ENCODE measurements at regions not wholly inside any gene's neighbourhood (a gene's known extent, or its start where the extent isn't known, plus 50 kb on each side); places are given as distances from the start of the nearest gene placed in this dataset.
"Not testable (repeated sequence)": the region's sequence is repeated elsewhere in the genome, so short reads cannot be mapped to it uniquely, and the experiment has no call there.

DNA sequence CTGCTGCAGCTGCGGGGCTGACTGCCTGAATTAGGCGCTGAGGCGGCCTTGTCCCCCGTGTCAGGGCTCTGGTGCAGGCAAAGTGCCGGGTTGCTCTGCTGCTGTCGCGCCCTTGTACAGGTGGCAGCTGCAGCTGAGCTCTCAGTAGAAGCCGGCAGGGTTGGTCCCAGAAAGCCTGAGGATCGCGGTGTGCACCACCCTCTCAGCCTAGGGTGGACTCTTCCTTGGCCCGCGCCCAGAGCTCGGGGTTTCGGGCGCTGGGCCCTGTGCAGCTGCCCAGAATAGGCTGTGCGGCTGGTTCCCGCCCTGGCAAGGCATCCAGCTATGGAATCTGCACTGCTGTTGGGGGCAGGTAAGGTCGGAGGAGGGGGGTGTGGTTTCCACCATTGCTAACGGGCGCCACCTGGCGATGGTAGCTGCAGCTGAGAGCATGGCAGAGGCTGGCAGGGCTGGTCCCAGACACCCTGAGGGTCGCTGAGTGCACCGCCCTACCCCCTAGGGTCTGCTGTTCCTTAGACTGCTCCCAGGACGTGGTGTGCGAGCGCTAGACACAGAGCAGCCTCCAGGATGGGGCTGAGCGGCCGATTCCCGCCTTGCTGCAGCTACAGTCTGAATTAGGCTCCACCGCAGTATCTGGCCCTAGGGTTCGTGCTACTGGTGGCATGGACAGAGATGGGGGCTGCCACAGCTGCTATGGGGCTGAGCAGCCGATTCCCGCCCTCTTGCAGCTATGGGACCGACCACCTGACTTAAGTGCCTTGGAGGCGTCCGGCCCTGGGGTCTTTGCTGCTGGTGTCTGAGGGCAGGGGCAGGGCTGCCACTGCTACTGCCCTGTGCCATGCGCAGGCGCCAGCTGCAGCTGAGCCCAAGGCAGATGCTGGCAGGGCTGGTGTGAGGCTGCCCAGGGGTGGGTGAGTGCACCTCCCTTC, 145.0 kb downstream of the CCDC74A start:
- DNase-seq: peak; percentile 39 to 74

DNA sequence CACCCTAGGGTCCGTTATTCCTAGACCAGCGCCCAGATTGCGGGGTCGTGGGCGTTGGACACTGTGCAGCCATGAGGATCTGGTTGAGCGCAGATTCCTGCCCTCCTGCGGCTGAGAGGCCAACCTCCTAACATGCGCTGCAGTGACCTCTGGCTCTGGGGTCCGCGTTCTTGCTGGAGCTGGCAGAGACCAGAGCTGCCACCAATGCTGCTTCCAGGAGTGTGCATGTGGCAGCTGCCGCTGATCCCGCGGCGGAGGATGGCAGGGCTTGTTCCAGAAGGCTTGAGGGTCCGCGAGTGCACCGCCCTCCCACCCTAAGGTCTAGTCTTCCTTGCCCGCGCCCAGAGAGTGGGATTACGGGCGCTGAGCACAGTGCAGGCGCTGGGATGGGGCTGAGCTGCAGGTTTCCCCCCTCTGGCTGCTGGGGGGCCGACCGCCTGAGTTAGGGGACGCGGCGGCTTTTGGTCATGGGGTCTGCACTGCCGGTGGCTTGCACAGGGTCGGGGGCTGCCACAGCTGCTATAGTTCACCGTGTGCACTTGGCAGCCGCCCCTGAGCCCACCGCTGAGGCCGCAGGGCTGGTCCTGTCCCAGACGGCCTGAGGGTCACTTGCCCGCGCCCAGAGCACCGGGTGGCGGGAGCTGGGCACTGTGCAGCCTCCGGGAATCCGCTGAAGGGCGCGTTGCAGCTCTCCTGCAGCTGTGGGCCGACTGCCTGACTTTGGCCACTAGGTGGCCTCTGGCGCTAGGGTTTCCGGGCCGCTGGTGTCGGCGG, 145.9 kb downstream of the CCDC74A start:
- DNase-seq: peak; percentile 42 to 77

GRCh38 chr2:131674174-131674507, 146.5 kb downstream of the CCDC74A start:
- no peak for DNase-seq

GRCh38 chr2:131681611-131682121, 154.0 kb downstream of the CCDC74A start:
- not testable (repeated sequence) for DNase-seq

DNA sequence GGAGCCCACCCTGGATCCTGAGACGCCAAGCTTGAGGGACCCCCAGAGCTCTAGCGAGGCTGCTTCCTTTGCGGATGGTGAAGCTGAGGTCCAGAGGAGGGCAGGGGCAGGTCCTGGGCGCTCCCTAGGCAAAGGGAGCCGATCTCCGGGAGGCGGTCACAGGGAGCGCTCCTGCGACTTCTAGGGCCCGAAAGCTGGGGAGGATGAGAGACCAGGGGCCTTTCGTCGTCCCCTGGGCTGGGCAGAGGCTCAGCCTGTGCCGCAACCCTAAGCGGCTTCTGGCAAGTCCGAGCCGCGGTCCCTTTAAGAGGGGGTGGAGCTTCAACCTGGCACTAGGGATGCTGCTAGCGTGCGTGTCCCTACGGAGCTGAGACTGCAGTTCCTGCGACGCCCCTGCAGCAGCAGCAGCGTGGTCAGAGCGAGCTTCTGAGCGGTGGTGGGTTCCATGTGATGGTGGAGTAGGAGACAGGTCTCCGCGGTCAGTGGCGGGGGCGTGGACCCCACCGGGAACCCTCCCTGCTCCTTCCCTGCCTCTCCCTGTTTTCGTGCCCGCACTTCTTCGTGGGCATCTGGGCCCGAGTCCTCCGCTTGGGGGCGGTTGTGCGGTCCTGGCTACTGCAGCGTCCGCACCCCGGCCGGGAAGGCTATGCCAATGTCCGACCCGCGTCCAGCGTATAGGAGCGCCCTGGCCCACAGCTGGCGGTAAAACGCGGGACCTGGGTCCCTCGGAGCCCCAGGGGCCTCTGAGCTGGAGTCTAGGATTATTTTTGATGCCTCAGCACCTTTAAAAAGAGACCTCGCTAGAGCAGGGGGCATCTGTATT, 154.6 kb downstream of the CCDC74A start:
- DNase-seq: peak; percentile 40 to 86

GRCh38 chr2:131682945-131683330, 155.2 kb downstream of the CCDC74A start:
- DNase-seq: peak in 1 of 2 experiments; percentile 42

DNA sequence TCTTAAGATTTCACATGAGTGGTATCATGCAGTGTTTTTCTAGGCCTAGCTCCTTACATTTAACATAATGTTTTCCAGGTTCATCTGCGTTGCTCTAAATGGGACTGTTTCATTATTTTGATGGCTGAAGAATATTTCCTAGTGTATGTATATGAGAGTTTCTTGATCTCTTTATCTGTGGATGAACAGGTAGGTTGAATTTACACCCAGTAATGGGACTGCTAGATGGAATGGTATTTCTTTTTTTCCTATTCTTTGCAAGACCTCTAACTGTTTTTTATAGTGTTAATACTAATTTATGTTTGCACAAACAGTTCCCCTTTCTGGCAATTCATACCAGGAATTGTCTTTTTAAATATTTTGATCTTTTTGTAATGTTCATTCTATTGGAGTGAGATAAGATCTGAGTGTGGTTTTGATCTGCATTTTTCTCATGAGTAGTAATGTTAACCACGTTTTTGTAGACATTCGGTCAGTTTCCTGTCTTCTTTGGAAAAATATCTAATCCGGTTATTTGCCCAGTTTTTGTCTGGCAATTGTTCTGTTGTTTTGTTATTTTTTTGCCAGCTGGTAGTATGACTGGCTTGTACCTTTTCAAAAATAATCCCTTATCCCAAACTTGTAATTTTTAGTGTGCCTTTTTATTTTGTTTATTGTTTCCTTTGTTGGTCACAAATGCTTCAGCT, 157.1 kb downstream of the CCDC74A start:
- not testable (repeated sequence) for DNase-seq

DNA sequence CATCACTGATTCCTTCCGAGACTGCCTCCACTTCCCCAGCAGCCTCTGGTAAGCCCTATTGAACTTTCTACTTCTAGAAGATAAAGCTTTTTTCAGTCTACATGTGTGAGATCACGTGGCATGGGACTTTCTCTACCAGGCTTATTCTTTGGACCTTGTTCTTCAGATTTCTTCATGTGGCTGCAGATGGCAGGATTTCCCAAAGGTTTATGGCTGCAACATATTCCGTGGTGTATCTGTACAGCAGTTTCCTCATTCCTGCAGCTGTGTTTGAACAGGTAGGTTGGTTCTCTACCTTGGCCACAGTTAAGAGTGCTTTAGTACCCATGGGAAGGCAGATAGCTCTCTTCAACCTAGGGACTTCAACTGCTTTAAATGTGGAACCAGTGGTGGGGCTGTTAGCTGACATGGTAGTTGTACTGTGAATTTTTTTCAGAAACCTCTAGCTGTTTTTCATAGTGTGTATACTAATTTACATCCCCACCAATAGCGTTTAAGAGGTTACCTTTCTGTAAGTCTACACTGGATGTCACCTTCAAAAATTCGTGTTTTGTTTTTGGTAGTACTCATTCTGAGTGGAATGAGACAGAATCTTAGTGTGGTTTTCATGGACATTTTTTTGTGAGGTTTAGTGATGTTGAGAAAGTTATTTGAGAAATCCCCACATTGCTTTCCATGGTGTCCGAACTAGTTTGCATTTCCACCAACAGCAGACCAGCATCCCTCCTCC, 158.6 kb downstream of the CCDC74A start:
- DNase-seq: not testable (repeated sequence)

- not testable (repeated sequence) for DNase-seq
Measured at GRCh38 chr2:131686894-131687238, 159.2 kb downstream of the CCDC74A start.

- DNase-seq: not testable (repeated sequence)
Measured at GRCh38 chr2:131689066-131689465, 161.4 kb downstream of the CCDC74A start.

DNA sequence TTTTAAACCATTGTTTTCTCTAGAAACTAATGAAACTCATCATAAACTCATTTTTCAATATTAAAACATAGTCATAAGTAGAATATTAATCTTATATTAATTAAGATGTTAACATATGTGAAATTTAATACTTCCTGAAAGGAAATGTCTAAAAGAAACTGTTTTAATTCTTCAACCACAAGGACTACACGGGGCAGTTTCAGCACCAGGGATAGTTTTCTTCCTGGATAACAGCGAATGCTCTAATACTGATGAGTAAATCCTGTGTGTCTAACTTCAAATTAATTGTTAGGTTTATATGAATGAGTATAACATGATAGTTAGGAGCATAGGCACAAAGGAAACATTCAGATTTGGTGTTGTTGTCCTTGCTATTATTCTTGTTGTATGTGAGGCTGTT, 183.6 kb downstream of the CCDC74A start:
- DNase-seq: not testable (repeated sequence)

DNA sequence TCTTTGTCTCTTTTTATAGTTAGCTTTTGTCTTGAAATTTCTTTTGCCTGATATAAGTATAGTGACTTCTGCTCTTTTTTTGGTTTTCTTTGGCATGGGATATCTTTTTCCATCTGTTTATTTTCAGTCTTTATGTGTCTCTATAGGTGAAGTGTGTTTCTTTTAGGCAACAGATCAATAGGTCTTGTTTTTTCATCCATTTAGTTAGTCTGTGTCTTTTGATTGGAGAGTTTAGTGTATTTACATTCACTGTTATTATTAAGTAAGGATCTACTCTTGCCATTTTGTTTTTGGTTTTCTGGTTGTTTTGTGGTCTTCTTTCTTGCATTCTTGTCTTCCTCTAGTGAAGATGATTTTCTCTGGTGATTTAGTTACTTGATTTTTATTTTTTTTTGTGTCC, 190.2 kb downstream of the CCDC74A start:
- not testable (repeated sequence) for DNase-seq

- not testable (repeated sequence) for DNase-seq
Measured at GRCh38 chr2:131721163-131721562, 193.5 kb downstream of the CCDC74A start.

GRCh38 chr2:131722256-131722655, 194.6 kb downstream of the CCDC74A start:
- DNase-seq: not testable (repeated sequence)

- DNase-seq: no peak
Measured at GRCh38 chr2:131724019-131724418, 196.3 kb downstream of the CCDC74A start.

- not testable (repeated sequence) for DNase-seq
Measured at GRCh38 chr2:131728451-131728850, 200.8 kb downstream of the CCDC74A start.

DNA sequence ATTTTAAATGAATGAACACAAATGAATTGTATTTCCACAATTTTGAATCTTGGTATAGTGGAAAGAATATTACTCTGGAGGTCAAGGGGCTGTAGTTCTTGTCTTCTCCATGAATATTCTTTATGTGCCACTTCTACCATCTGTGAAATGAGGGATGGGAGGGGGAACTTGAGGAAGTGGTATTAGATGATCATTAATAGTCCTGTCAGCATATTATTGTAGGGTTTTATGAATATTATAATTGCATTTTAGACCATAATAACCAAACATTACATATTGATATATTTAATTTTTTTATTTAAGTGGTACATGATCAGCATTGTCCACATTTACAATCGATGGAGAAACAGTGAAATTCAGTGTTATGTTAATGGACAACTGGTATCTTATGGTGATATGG, 205.8 kb downstream of the CCDC74A start:
- not testable (repeated sequence) for DNase-seq

GRCh38 chr2:131736406-131736805, 208.7 kb downstream of the CCDC74A start:
- not testable (repeated sequence) for DNase-seq

- peak in 1 of 2 experiments; percentile 21 for DNase-seq
Measured at GRCh38 chr2:131738533-131738932, 210.8 kb downstream of the CCDC74A start.

GRCh38 chr2:131738996-131739434, 211.3 kb downstream of the CCDC74A start:
- not testable (repeated sequence) for DNase-seq
